ENCODE measurements at regions not wholly inside any gene's neighbourhood (a gene's known extent, or its start where the extent isn't known, plus 50 kb on each side); places are given as distances from the start of the nearest gene placed in this dataset.

DNA sequence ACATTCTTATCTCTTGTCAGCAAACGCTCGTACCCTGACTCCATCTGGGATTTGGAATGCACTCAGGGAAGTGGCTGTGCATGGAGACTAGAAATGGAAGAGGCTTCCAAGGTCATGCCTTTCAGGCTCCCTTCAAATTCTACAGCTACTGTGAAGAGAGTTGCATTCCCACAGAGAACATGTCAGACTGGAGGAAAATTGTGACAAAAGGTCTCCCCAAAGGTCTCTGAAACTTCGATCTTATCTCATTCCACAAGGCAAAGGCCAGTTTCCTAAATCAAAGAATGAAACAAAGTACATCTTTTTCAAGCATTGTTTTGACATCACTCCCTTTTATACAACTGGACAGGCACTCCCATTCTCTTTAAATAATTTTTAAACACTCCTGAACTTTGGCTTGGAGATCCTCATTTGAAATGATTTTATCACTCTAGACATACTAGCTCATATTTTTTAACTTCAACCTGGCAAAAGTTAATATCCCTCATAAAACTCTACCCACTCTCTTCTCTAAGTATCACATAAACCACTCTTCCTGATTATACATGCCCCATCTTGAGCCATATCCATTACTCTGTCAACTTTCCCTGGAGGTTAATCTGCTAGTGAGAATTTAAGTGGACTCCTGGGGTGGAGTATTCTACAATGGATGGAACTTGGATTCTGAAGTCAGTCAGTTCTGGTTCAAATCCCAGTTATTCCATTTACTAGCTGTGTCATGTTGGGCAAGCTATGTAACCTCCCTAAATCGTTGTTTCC is 218.1 kb upstream of the HMGA2 start:
- no peak for TF ChIP-seq EP300 (IDR thresholded peaks at IDR 0.05)
- TF ChIP-seq, protein P1, sequence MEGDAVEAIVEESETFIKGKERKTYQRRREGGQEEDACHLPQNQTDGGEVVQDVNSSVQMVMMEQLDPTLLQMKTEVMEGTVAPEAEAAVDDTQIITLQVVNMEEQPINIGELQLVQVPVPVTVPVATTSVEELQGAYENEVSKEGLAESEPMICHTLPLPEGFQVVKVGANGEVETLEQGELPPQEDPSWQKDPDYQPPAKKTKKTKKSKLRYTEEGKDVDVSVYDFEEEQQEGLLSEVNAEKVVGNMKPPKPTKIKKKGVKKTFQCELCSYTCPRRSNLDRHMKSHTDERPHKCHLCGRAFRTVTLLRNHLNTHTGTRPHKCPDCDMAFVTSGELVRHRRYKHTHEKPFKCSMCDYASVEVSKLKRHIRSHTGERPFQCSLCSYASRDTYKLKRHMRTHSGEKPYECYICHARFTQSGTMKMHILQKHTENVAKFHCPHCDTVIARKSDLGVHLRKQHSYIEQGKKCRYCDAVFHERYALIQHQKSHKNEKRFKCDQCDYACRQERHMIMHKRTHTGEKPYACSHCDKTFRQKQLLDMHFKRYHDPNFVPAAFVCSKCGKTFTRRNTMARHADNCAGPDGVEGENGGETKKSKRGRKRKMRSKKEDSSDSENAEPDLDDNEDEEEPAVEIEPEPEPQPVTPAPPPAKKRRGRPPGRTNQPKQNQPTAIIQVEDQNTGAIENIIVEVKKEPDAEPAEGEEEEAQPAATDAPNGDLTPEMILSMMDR (IDR thresholded peaks at IDR 0.05): no peak
- TF ChIP-seq POLR2AphosphoS5 (IDR thresholded peaks at IDR 0.05): no peak
- no peak for TF ChIP-seq POLR2A (IDR thresholded peaks at IDR 0.05)
- intact Hi-C loops (cut with DNase I): no loop called here
- Histone ChIP-seq H3K4me3 (no peak overlapping the region), H3K27me3 (peaks cover 0 to 10% (median 0%) of the 10 kb centered on the region in 3 donors), H3K36me3 (no peaks in the 10 kb centered on the region), H3K27ac (no peak overlapping the region), H3K9me3 (no peaks in the 10 kb centered on the region), H3K4me1 (peaks cover 0 to 17% (median 10%) of the 10 kb centered on the region in 4 donors)
- no peak for DNase-seq
- WGBS, 2 donors: 35 to 73% methylated on average over 4 of the region's 4 CpGs

DNA sequence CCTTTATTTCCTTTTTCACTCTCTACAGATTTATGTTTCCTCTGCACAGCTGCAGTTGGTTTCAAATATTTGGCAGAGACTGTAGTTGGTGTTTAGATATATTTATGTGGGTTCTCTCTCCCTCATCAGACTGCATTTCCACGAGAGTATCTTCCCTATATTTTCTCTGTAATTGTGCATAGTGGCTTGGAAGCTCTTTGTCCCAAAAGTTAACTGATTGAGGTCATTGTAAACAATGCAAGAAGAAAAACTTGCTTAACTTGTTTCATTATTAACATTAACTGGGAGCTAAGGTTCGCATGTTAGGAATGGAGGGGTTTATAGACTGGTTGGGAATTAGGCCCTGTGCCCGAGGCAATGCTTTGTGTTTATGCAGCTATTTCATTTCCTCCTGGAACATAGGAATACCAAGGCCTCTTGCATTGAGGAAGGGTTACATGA is 216.9 kb upstream of the HMGA2 start:
- TF ChIP-seq POLR2A (IDR thresholded peaks at IDR 0.05) (no peak), POLR2AphosphoS5 (IDR thresholded peaks at IDR 0.05) (no peak), EP300 (IDR thresholded peaks at IDR 0.05) (no peak)
- TF ChIP-seq, protein P1 (IDR thresholded peaks at IDR 0.05): no peak
- intact Hi-C loops (cut with DNase I): no loop called here

DNA sequence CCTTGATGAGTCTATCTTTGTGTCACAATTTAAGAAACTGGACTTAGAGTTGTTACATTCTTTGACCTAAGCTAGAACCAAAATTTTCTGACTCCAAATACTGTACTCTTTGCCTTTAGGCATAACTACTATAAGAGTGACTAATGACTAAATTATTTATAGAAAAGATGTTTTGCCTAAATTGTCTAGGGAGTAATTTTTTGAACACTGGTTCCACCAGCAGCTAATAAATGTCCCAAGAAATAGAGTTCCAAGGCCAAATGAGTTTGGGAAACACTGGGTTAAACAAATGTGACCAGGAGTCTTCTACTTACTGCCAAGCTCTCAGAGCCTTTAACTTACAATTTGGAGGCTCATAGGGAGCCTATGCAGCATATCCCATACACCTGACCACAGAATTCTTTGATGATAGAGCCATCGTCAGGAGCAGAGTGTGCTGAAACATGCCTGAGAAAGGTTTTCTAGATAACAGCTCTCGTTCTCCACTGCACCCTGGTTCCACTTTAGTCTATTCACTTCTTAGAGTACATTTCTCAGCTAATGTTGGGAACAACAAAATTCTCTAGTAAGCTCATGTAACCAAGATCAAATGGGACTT is 215.9 kb upstream of the HMGA2 start:
- no peak for DNase-seq
- Histone ChIP-seq H3K4me3 (no peak overlapping the region), H3K36me3 (no peaks in the 10 kb centered on the region), H3K27me3 (no peaks in the 10 kb centered on the region), H3K9me3 (no peaks in the 10 kb centered on the region), H3K27ac (no peak overlapping the region), H3K4me1 (peaks cover 0 to 9% (median 4%) of the 10 kb centered on the region in 4 donors)
- intact Hi-C loops (cut with DNase I): no loop called here
- WGBS, 2 donors: 91 to 93% methylated on average over 2 of the region's 2 CpGs
- no peak for TF ChIP-seq POLR2AphosphoS5 (IDR thresholded peaks at IDR 0.05)
- no peak for TF ChIP-seq EP300 (IDR thresholded peaks at IDR 0.05)
- TF ChIP-seq, protein P1 (IDR thresholded peaks at IDR 0.05): no peak
- TF ChIP-seq POLR2A (IDR thresholded peaks at IDR 0.05): no peak

More for the DNA sequence above, 216.9 kb upstream of the HMGA2 start:
- H3K4me3 ChIP-seq: no peak overlapping the region
- 8 to 41% methylated on average over 3 of the region's 3 CpGs for WGBS, 2 donors
- no peaks in the 10 kb centered on the region for H3K9me3 ChIP-seq
- DNase-seq: no peak
- peaks cover 0 to 17% (median 10%) of the 10 kb centered on the region in 4 donors for H3K4me1 ChIP-seq
- H3K36me3 ChIP-seq: no peaks in the 10 kb centered on the region
- H3K27ac ChIP-seq: no peak overlapping the region
- no peaks in the 10 kb centered on the region for H3K27me3 ChIP-seq

DNA sequence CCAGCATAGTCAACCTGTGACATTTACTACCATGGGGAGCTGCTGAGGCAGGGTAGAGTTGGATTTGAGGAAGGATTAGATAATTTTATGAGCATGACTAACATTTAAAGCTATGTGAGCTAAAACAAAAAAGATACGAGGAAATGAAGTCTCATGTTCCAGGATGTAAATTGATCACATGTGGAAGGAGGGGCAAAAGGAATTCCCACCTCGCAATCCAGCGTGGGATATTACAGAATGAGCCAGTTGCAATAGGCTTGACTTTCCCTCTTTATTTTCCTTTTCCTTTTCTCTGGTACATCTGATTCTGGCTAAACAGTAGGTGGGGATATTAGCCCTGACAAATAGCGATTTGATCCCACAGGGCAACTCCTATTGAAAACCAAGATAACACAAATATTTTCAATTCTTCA is 214.9 kb upstream of the HMGA2 start:
- TF ChIP-seq EP300 (IDR thresholded peaks at IDR 0.05) (no peak), POLR2AphosphoS5 (IDR thresholded peaks at IDR 0.05) (no peak), POLR2A (IDR thresholded peaks at IDR 0.05) (no peak)
- TF ChIP-seq, protein P1 (IDR thresholded peaks at IDR 0.05): no peak
- Histone ChIP-seq H3K27me3 (no peaks in the 10 kb centered on the region), H3K9me3 (no peaks in the 10 kb centered on the region), H3K4me1 (no peaks in the 10 kb centered on the region), H3K36me3 (no peaks in the 10 kb centered on the region), H3K4me3 (no peak overlapping the region), H3K27ac (no peak overlapping the region)
- intact Hi-C loops (cut with DNase I): no loop called here
- WGBS, 2 donors: 76 to 82% methylated on average over 4 of the region's 4 CpGs
- no peak for DNase-seq

Data from sigmoid colon (tissue), 6 donors.